HepG2 (cell line): ENCODE measurements at regions not wholly inside any gene's neighbourhood (a gene's known extent, or its start where the extent isn't known, plus 50 kb on each side); places are given as distances from the start of the nearest gene placed in this dataset.

Experiments
- ATAC-seq: fragments of 200-7000 bp; cut with Tn5 transposase; 3 replicates; pipeline ENCODE4 v1.9.1; 2020; ENCODE audit warnings: mild to moderate bottlenecking, moderate library complexity
- BruUV-seq: library from RNA; stranded (reverse); fragments of 400-500 nt; replicated peaks from 2 replicates; lab custom pipeline; 2021; lab: Mats Ljungman, UMichigan
- CTCF ChIA-PET: fragments of 300-600 bp; formaldehyde crosslinking; extraction: SDS; loops from one replicate; lab custom pipeline; 2021; ENCODE audit warnings: low total read pairs, inconsistent platforms, low intra/inter-chr PET ratio; lab: Yijun Ruan, JAX
- POLR2A ChIA-PET: fragments of 350-600 bp; sonication (Branson Sonifier 250); formaldehyde crosslinking; loops from one replicate; lab custom pipeline; 2020; ENCODE audit warnings: antibody characterized with exemption, inconsistent platforms; lab: Yijun Ruan, JAX
- DNase-seq: peaks from one replicate; pipeline ENCODE4 v3.0.0-alpha.2; 2015; ENCODE audit warnings: low spot score
- FAIRE-seq: peaks from 3 replicates; lab custom pipeline; 2011; peaks lifted over from hg19 to GRCh38; lab: Jason Lieb, UNC
- H2AFZ ChIP-seq: one replicate; pipeline ENCODE4 v1.6.1; 2011; ENCODE audit warnings: low read length, inconsistent platforms
- H3K27ac ChIP-seq: fragments of 300-600 bp; 3 replicates; pipeline ENCODE4 v1.8.0; 2011; ENCODE audit warnings: mixed run types, mild to moderate bottlenecking, mixed read lengths, low read length, inconsistent platforms; ENCODE audit not compliant: insufficient read depth; ENCODE audit errors: extremely low read length
- H3K27me3 ChIP-seq, 2 experiments: fragments of 200-600 bp in 1 of 2; 2 replicates in 1 of 2; 3 replicates in 1 of 2; pipeline versions ENCODE4 v1.6.0 to v1.8.0; 2011; ENCODE audit warnings: low read length in 2 of 2, mild to moderate bottlenecking in 2 of 2, moderate library complexity in 2 of 2, inconsistent platforms in 1 of 2; ENCODE audit not compliant: insufficient read depth in 2 of 2, control insufficient read depth in 1 of 2
- H3K36me3 ChIP-seq, 2 experiments: fragments of 200-600 bp in 1 of 2; replicated peaks in 1 of 2; 2 replicates in 1 of 2; 3 replicates in 1 of 2; pipeline versions ENCODE4 v1.5.1 to v1.8.0; 2011; ENCODE audit warnings: low read length in 2 of 2, inconsistent platforms in 1 of 2; ENCODE audit not compliant: insufficient read depth in 2 of 2, control insufficient read depth in 1 of 2
- H3K4me1 ChIP-seq: 2 replicates; pipeline ENCODE4 v1.5.1; 2012; ENCODE audit warnings: low read length, inconsistent platforms; ENCODE audit not compliant: insufficient read depth
- H3K4me2 ChIP-seq: 2 replicates; pipeline ENCODE4 v1.6.0; 2011; ENCODE audit warnings: low read depth, low read length, inconsistent platforms
- H3K4me3 ChIP-seq, 3 experiments: fragments of 200-600 bp in 1 of 3; sonication (generic), shearing (Covaris generic) in 1 of 3; replicated peaks in 1 of 3; 2 replicates each; pipeline ENCODE4 v1.5.1; 2011 to 2016; ENCODE audit warnings: low read length in 3 of 3, inconsistent platforms in 2 of 3, low read depth in 2 of 3, mild to moderate bottlenecking in 2 of 3, control low read depth in 1 of 3, mixed read lengths in 1 of 3; ENCODE audit not compliant: insufficient read depth in 1 of 3
- H3K79me2 ChIP-seq: one replicate; pipeline ENCODE4 v1.6.1; 2011; ENCODE audit warnings: low read length, inconsistent platforms; ENCODE audit not compliant: insufficient read depth
- H3K9ac ChIP-seq: 2 replicates; pipeline ENCODE4 v1.6.0; 2011; ENCODE audit warnings: mild to moderate bottlenecking, low read depth, low read length, inconsistent platforms; ENCODE audit not compliant: insufficient read depth
- H3K9me3 ChIP-seq: 2 replicates; pipeline ENCODE4 v1.5.1; 2012; ENCODE audit warnings: mild to moderate bottlenecking, low read length
- H4K20me1 ChIP-seq: 2 replicates; pipeline ENCODE4 v1.6.0; 2011; ENCODE audit warnings: inconsistent platforms, mild to moderate bottlenecking, low read length, moderate library complexity; ENCODE audit not compliant: insufficient read depth
- DNMT1 ChIP-seq: sonication (generic); formaldehyde crosslinking; IDR thresholded peaks from 2 replicates; pipeline ENCODE4 v1.5.1; 2020; ENCODE audit warnings: mild to moderate bottlenecking, missing genetic modification reagents
- ESRRA ChIP-seq: sonication (generic); formaldehyde crosslinking; IDR thresholded peaks from 2 replicates; pipeline ENCODE4 v1.5.1; 2020; ENCODE audit warnings: mild to moderate bottlenecking, low read depth, missing genetic modification reagents
- HNRNPK ChIP-seq: fragments of 200-400 bp; formaldehyde crosslinking; IDR thresholded peaks from 2 replicates; pipeline ENCODE4 v1.6.1; 2018; ENCODE audit warnings: low read length, low read depth, moderate library complexity, mild to moderate bottlenecking; ENCODE audit not compliant: poor library complexity, severe bottlenecking
- MIXL1 ChIP-seq: IDR thresholded peaks from 2 replicates; pipeline ENCODE4 v1.6.1; 2016
- PHF5A ChIP-seq: IDR thresholded peaks from one replicate; pipeline ENCODE4 v1.6.1; 2018; ENCODE audit warnings: low read depth, missing genetic modification reagents; ENCODE audit not compliant: unreplicated experiment
- SMC3 ChIP-seq: IDR thresholded peaks from 2 replicates; pipeline ENCODE4 v1.6.1; 2011; ENCODE audit warnings: low read length, improper control_type of control experiment
- SUZ12 ChIP-seq: fragments of 150-350 bp; IDR thresholded peaks from 2 replicates; pipeline ENCODE4 v1.6.1; 2014; ENCODE audit warnings: low read depth, low read length
- TBL1XR1 ChIP-seq: fragments of 150-350 bp; IDR thresholded peaks from 2 replicates; pipeline ENCODE4 v1.6.1; 2014; ENCODE audit warnings: borderline replicate concordance, low read length; ENCODE audit not compliant: partially characterized antibody
- XRCC5 ChIP-seq: fragments of 200-400 bp; formaldehyde crosslinking; optimal IDR thresholded peaks from 2 replicates; pipeline ENCODE3; 2017; ENCODE audit warnings: mild to moderate bottlenecking, low read length
- ZMAT3 ChIP-seq: sonication (generic); formaldehyde crosslinking; conservative IDR thresholded peaks from 2 replicates; pipeline ENCODE4 v1.7.0; 2021; ENCODE audit warnings: missing genetic modification reagents
- ZNF20 ChIP-seq: sonication (generic); formaldehyde crosslinking; IDR thresholded peaks from 2 replicates; pipeline ENCODE4 v1.4.0; 2020; ENCODE audit warnings: mild to moderate bottlenecking, moderate library complexity, missing genetic modification reagents
- ZNF33A ChIP-seq: sonication (generic); formaldehyde crosslinking; IDR thresholded peaks from 2 replicates; pipeline ENCODE4 v1.5.1; 2020; ENCODE audit warnings: missing genetic modification reagents, mild to moderate bottlenecking, moderate library complexity, borderline replicate concordance
- ZNF556 ChIP-seq: sonication (generic); formaldehyde crosslinking; IDR thresholded peaks from 2 replicates; pipeline ENCODE4 v1.4.0; 2020; ENCODE audit warnings: mild to moderate bottlenecking, missing genetic modification reagents, borderline replicate concordance
- ZNF567 ChIP-seq: sonication (generic); formaldehyde crosslinking; IDR thresholded peaks from 2 replicates; pipeline ENCODE4 v1.8.1; 2023; ENCODE audit warnings: mild to moderate bottlenecking, missing genetic modification reagents, borderline replicate concordance
- ZNF766 ChIP-seq: sonication (generic); formaldehyde crosslinking; IDR thresholded peaks from 2 replicates; pipeline ENCODE4 v1.5.0; 2020; ENCODE audit warnings: missing genetic modification reagents, borderline replicate concordance
- ZNF792 ChIP-seq: IDR thresholded peaks from 2 replicates; pipeline ENCODE4 v1.6.1; 2016
- ZSCAN20 ChIP-seq: sonication (generic); formaldehyde crosslinking; IDR thresholded peaks from 2 replicates; pipeline ENCODE4 v1.4.0; 2020; ENCODE audit warnings: missing genetic modification reagents, mild to moderate bottlenecking, borderline replicate concordance
- WGBS: methylation state at CpG from one replicate; pipeline ENCODE4 v1.1.6; 2017; ENCODE audit warnings: low lambda C conversion rate; 5-methylcytosine and 5-hydroxymethylcytosine counted together
- in situ Hi-C: cut with HindIII; loops from 2 replicates; pipeline ENCODE4 v1.10.0; 2017; ENCODE audit warnings: low pct_unique_long_range_greater_than_20kb; ENCODE audit not compliant: extremely low pct_ligation_motif_present
- intact Hi-C: fragments of 100-400 bp; cut with micrococcal nuclease; formaldehyde crosslinking; loops from one replicate; pipeline ENCODE4 v1.10.0; 2022; ENCODE audit not compliant: unreplicated experiment
- TF ChIP-seq, protein P1 (sequence below): sonication (generic); formaldehyde crosslinking; IDR thresholded peaks from 2 replicates; pipeline ENCODE4 v1.5.1; 2020; ENCODE audit warnings: missing genetic modification reagents, mild to moderate bottlenecking, borderline replicate concordance
- TF ChIP-seq, protein P2 (sequence below): sonication (generic); formaldehyde crosslinking; IDR thresholded peaks from 2 replicates; pipeline ENCODE4 v1.5.1; 2020; ENCODE audit warnings: mild to moderate bottlenecking, moderate library complexity, missing genetic modification reagents

DNA sequence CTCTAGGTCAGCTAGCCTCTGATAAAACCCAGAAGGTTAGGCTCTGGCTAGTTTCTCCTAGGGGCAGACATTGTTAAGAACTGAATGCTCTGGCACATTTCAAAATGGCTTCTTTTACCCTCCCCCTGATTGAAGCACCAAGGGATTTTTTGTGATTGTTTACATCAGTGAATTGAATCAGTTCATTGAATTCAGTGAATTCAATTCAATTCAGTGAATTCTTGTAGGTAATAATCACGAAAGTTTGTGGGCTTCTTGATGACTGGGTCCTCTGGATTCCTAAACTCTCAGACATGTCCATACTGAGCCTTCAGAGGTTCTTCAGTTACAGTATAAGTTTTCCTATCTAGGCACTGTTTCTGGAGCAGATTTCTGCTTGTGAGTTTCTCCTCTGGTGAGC lies 135.2 kb upstream of the ELAC2 start:
- Histone ChIP-seq H3K4me3 (no peak overlapping the region), H2AFZ (no peak overlapping the region), H3K4me1 (no peaks in the 10 kb centered on the region), H3K9me3 (no peaks in the 10 kb centered on the region), H3K27ac (no peak overlapping the region), H4K20me1 (no peaks in the 10 kb centered on the region), H3K79me2 (no peaks in the 10 kb centered on the region), H3K9ac (no peak overlapping the region), H3K36me3 (no peaks in the 10 kb centered on the region), H3K4me2 (no peak overlapping the region), H3K27me3 (no peaks in the 10 kb centered on the region)
- WGBS = 0% methylated on average over 1 of the region's 1 CpG
- BruUV-seq = no TSS peak
- ChIA-PET CTCF (no interaction called here), POLR2A (no interaction called here)
- TF ChIP-seq ZNF567 (no peak), ESRRA (CRISPR knock-in tag) (no peak), SUZ12 (no peak), ZMAT3 (CRISPR knock-in tag) (no peak), PHF5A (no peak), DNMT1 (CRISPR knock-in tag) (no peak), ZNF766 (CRISPR knock-in tag) (no peak), ZNF792 (no peak), ZNF33A (CRISPR knock-in tag) (no peak), XRCC5 (no peak), HNRNPK (no peak), ZNF556 (CRISPR knock-in tag) (no peak), ZSCAN20 (no peak), MIXL1 (CRISPR knock-in tag) (no peak), SMC3 (no peak), TBL1XR1 (no peak), ZNF20 (no peak)
- TF ChIP-seq, protein P1, sequence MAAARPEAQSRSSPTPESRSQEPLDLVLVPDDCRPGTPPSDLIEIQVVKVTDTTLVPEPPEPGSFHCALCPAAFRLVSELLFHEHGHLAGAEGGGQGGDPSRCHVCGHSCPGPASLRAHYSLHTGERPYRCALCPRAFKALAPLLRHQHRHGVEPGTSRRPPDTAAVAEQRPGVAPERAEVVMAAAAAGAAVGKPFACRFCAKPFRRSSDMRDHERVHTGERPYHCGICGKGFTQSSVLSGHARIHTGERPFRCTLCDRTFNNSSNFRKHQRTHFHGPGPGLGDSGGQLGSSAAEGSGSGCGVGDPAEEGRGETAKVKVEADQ (CRISPR knock-in tag) = no peak
- TF ChIP-seq, protein P2, sequence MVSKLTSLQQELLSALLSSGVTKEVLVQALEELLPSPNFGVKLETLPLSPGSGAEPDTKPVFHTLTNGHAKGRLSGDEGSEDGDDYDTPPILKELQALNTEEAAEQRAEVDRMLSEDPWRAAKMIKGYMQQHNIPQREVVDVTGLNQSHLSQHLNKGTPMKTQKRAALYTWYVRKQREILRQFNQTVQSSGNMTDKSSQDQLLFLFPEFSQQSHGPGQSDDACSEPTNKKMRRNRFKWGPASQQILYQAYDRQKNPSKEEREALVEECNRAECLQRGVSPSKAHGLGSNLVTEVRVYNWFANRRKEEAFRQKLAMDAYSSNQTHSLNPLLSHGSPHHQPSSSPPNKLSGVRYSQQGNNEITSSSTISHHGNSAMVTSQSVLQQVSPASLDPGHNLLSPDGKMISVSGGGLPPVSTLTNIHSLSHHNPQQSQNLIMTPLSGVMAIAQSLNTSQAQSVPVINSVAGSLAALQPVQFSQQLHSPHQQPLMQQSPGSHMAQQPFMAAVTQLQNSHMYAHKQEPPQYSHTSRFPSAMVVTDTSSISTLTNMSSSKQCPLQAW = no peak
- DNase-seq = no peak
- in situ Hi-C loops = no loop called here
- ATAC-seq = no peak
- intact Hi-C loops = no loop called here
- no peak for FAIRE-seq
